Left ventricle myocardium inferior (tissue), 1 donor: ENCODE measurements at regions not wholly inside any gene's neighbourhood (a gene's known extent, or its start where the extent isn't known, plus 50 kb on each side); places are given as distances from the start of the nearest gene placed in this dataset.

ENCODE experiments used
- DNase-seq: peaks from one replicate; pipeline ENCODE4 v3.0.0-alpha.2; 2020
- H3K27ac ChIP-seq: fragments of 200-600 bp; replicated peaks from 2 replicates; pipeline ENCODE4 v1.8.0; 2021
- H3K27me3 ChIP-seq: fragments of 200-600 bp; 2 replicates; pipeline ENCODE4 v1.8.0; 2021; ENCODE audit warnings: low read depth
- H3K36me3 ChIP-seq: fragments of 200-600 bp; 2 replicates; pipeline ENCODE4 v1.8.0; 2021
- H3K4me1 ChIP-seq: fragments of 200-600 bp; 2 replicates; pipeline ENCODE4 v1.8.0; 2021
- H3K4me3 ChIP-seq: fragments of 200-600 bp; 2 replicates; pipeline ENCODE4 v1.8.0; 2021; ENCODE audit warnings: mild to moderate bottlenecking, moderate library complexity
- H3K9me3 ChIP-seq: fragments of 200-600 bp; replicated peaks from 2 replicates; pipeline ENCODE4 v1.8.0; 2021
- intact Hi-C: fragments of 100-400 bp; cut with micrococcal nuclease; formaldehyde crosslinking; loops from one replicate; pipeline ENCODE4 v1.11.0; 2022
- TF ChIP-seq, protein P1 (sequence below): fragments of 200-600 bp; IDR thresholded peaks from 2 replicates; pipeline ENCODE4 v1.8.0; 2021; ENCODE audit warnings: antibody characterized with exemption, mild to moderate bottlenecking, borderline replicate concordance
- donor health status: DM: no; HTN: yes; CAD: no; lungs with severe emphysema.

DNA sequence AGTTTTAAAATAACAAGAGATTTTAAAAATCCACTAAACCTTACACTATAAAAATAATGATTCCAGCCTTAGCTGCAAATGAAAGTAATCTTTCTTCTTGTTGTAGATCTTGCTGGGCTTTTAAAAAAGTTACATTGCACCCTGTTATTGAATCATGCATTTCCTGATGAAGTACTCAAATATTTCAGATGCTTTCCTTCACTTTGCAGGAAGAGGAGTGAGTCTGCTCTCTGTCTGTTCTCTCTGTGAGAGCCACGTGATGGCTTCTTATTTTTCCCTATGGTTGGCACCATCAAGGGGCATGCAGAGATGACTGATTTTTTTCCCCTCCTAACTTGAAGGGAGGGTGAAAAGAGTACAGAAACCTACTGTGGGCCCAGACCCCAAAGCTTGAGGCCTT lies 262.7 kb downstream of the ATP23 start:
- no peaks in the 10 kb centered on the region for H3K9me3 ChIP-seq
- TF ChIP-seq, protein P1, sequence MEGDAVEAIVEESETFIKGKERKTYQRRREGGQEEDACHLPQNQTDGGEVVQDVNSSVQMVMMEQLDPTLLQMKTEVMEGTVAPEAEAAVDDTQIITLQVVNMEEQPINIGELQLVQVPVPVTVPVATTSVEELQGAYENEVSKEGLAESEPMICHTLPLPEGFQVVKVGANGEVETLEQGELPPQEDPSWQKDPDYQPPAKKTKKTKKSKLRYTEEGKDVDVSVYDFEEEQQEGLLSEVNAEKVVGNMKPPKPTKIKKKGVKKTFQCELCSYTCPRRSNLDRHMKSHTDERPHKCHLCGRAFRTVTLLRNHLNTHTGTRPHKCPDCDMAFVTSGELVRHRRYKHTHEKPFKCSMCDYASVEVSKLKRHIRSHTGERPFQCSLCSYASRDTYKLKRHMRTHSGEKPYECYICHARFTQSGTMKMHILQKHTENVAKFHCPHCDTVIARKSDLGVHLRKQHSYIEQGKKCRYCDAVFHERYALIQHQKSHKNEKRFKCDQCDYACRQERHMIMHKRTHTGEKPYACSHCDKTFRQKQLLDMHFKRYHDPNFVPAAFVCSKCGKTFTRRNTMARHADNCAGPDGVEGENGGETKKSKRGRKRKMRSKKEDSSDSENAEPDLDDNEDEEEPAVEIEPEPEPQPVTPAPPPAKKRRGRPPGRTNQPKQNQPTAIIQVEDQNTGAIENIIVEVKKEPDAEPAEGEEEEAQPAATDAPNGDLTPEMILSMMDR, result no peak
- peaks cover 31% of the 10 kb centered on the region for H3K4me1 ChIP-seq
- no peaks in the 10 kb centered on the region for H3K36me3 ChIP-seq
- H3K27me3 ChIP-seq, result no peaks in the 10 kb centered on the region
- no peak overlapping the region for H3K4me3 ChIP-seq
- no peak for DNase-seq
- peak overlapping the region; percentile 81 for H3K27ac ChIP-seq
- intact Hi-C loops, result no loop called here

DNA sequence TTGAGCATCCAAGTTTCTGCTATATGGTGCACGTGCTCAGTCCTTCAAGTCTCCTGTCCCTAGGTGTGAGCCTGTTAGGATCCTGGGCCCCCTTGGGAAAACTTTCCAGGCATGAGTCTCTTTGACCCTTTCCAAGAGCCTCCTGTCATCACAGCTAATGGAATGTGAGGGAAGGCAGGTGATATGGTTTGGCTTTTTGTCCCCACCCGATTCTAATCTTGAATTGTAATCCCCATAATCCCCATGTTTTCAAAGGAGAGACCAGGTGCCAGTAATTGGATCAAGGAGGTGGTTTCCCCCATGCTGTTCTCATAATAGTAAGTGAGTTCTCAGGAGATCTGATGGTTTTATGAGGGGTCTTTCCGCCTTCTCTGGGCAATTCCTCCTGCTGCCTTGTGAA lies 265.5 kb downstream of the ATP23 start:
- Histone ChIP-seq H3K4me3 (no peak overlapping the region), H3K36me3 (no peaks in the 10 kb centered on the region)
- intact Hi-C loops, result no loop called here

DNA sequence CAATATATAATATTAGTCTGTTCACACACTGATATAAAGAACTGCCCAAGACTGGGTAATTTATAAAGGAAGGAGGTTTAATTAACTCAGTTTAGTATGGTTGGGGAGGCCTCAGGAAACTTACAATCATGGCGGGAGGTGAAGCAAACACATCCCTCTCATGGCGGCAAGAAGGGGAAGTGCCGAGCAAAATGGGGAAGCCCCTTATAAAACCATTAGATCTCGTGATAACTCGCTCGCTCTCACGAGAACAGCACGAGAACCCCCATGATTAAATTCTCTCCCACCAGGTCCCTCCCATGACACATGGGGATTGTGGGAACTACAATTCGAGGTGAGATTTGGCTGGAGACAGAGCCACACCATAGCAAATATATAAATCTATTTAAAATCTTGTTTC lies 269.8 kb downstream of the ATP23 start:
- H3K27ac ChIP-seq, result no peak overlapping the region
- intact Hi-C loops, result no loop called here

More for the DNA sequence above, 265.5 kb downstream of the ATP23 start:
- no peaks in the 10 kb centered on the region for H3K27me3 ChIP-seq
- H3K27ac ChIP-seq, result no peak overlapping the region
- no peak for DNase-seq
- H3K4me1 ChIP-seq, result peaks cover 28% of the 10 kb centered on the region
- TF ChIP-seq, protein P1, result no peak
- no peaks in the 10 kb centered on the region for H3K9me3 ChIP-seq

DNA sequence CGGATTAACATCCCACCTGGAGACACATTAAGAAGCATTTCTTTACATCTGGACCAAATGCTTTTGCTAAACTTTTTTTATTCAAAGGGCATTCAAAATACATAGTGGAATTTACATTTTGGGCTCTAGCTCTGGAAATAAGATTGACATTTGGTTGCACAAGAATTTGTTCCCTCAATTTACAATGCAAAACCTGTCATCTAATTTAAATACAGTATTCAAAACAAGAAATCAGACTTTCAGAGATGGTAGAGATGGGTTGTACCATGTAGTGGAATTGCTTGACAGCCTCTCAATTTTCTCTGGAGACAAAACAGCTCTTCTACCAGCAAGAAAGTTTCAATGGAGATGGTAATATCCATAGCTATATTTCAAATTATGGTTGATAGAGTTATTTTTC lies 275.8 kb downstream of the ATP23 start:
- Histone ChIP-seq H3K9me3 (no peaks in the 10 kb centered on the region), H3K4me3 (no peak overlapping the region), H3K27me3 (no peaks in the 10 kb centered on the region), H3K36me3 (no peaks in the 10 kb centered on the region), H3K27ac (no peak overlapping the region), H3K4me1 (no peaks in the 10 kb centered on the region)
- TF ChIP-seq, protein P1, result no peak
- intact Hi-C loops, result no loop called here
- DNase-seq, result no peak

More for the DNA sequence above, 269.8 kb downstream of the ATP23 start:
- Histone ChIP-seq H3K9me3 (no peaks in the 10 kb centered on the region), H3K4me1 (no peaks in the 10 kb centered on the region), H3K36me3 (no peaks in the 10 kb centered on the region), H3K27me3 (no peaks in the 10 kb centered on the region), H3K4me3 (no peak overlapping the region)
- TF ChIP-seq, protein P1, result no peak
- DNase-seq, result no peak

DNA sequence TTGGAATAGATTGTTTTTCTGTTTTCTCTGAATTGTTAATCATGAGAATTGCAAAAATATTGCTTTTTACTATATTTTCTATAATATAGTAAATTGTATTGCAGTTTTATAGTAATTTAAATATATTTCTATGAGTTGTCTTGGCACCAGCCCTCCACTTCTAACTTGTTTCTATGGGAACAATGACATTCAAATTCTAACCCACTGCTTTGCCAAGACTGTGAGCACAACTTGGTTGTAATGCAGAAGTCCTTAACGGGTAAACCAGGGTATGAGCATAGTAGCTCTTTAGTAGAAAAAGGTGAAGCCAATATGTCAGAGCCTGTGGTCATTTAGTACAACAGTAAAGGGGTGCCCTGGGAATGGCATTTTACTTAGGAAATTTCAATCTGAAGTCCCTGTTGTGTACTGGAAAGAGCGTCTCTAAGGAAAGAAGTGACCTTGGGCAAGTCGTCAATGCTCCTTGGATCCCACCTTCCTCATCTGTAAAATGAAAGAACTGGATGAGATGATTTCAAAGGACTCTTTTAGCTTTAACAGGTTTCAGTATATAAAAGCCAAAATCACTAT lies 283.3 kb downstream of the ATP23 start:
- Histone ChIP-seq H3K27me3 (no peaks in the 10 kb centered on the region), H3K36me3 (no peaks in the 10 kb centered on the region), H3K9me3 (peaks cover 7% of the 10 kb centered on the region), H3K4me1 (peaks cover 6% of the 10 kb centered on the region), H3K4me3 (no peak overlapping the region), H3K27ac (no peak overlapping the region)
- no peak for DNase-seq
- intact Hi-C loops, result no loop called here
- TF ChIP-seq, protein P1, result no peak
